ENCODE measurements at regions not wholly inside any gene's neighbourhood (a gene's known extent, or its start where the extent isn't known, plus 50 kb on each side); places are given as distances from the start of the nearest gene placed in this dataset.

DNA sequence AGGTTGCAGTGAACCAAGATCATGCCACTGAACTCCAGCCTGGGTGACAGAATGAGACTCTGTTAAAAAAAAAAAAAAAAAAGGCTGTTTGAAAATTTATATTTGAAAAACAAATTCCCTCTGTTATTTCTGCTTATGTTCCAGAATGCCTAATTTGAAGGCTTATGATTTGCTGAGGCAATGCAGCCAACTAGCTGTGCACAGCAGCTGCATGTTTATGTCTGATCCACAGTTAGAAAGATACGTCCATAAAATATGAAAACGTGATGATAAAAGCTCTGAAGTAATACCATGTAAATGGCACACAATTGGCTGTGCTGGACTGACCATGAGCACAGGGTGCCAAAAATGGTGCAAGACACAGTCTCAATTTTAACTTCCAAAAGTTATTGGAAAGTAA lies 453.2 kb downstream of the TUSC1 start:
- POLR2A ChIA-PET (ENCODE audit: unreplicated experiment) = no interaction called here
- no peak overlapping the region for H3K27ac ChIP-seq (ENCODE audit: low read length)
- no peaks in the 10 kb centered on the region for H3K27me3 ChIP-seq (ENCODE audit: low read length)
- H3K9me3 ChIP-seq (ENCODE audit: low read length) = no peaks in the 10 kb centered on the region
- no peaks in the 10 kb centered on the region for H3K9me2 ChIP-seq (replicated peaks; ENCODE audit: low read length)
- no peak for DNase-seq
- no peak for ATAC-seq
- no peaks in the 10 kb centered on the region for H3K36me3 ChIP-seq (ENCODE audit: low read depth, low read length)
- no peaks in the 10 kb centered on the region for H3K4me1 ChIP-seq (ENCODE audit: insufficient read depth, low read length)
- no peak overlapping the region for H3K9ac ChIP-seq (ENCODE audit: low read length)
- no peaks in the 10 kb centered on the region for H3F3A ChIP-seq (ENCODE audit: low read length, unreplicated experiment)
- no peaks in the 10 kb centered on the region for H4K20me1 ChIP-seq (ENCODE audit: low read length)
- no peak overlapping the region for H3K4me3 ChIP-seq (ENCODE audit: low read length)
- no peak overlapping the region for H3K4me2 ChIP-seq (ENCODE audit: low read length)
- CTCF ChIA-PET = interaction anchor here (0.7 kb wide), 1 partner anchor 159 kb away, joined by 4 read pairs; no protein-coding TSS in a partner anchor
- TF ChIP-seq, protein P1, sequence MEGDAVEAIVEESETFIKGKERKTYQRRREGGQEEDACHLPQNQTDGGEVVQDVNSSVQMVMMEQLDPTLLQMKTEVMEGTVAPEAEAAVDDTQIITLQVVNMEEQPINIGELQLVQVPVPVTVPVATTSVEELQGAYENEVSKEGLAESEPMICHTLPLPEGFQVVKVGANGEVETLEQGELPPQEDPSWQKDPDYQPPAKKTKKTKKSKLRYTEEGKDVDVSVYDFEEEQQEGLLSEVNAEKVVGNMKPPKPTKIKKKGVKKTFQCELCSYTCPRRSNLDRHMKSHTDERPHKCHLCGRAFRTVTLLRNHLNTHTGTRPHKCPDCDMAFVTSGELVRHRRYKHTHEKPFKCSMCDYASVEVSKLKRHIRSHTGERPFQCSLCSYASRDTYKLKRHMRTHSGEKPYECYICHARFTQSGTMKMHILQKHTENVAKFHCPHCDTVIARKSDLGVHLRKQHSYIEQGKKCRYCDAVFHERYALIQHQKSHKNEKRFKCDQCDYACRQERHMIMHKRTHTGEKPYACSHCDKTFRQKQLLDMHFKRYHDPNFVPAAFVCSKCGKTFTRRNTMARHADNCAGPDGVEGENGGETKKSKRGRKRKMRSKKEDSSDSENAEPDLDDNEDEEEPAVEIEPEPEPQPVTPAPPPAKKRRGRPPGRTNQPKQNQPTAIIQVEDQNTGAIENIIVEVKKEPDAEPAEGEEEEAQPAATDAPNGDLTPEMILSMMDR (conservative IDR thresholded peaks at IDR 0.05; ENCODE audit: low read depth, low read length) = no peak
- no peak for TF ChIP-seq EZH2 (IDR thresholded peaks at IDR 0.05; ENCODE audit: low read length, unreplicated experiment)
- TF ChIP-seq EZH2phosphoT487 (IDR thresholded peaks at IDR 0.05; ENCODE audit: borderline replicate concordance, low read length) = no peak
- H3K79me2 ChIP-seq (ENCODE audit: low read length) = no peaks in the 10 kb centered on the region
- no peak overlapping the region for H2AFZ ChIP-seq (ENCODE audit: low read length)
- BruUV-seq (replicated peaks) = no TSS peak
- intact Hi-C loops (cut with micrococcal nuclease) = no loop called here

DNA sequence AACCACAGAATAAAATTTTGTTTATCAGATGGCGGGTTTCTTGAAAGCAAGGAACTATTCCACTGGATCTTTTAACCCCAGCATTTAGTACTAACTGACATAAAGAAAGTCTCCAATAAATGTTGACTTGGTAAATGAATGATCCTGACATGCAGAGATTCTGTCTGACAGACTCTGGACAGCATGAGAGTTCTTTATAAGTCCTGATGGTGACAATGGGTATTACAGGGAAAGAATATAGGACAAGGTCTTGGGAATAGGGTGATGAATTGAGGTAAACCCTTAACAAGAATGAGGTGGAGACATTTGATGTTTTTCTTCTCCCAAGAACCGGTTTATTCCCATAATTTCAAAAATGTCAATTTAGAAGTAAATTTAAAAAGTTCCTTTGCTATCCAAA lies 453.9 kb downstream of the TUSC1 start:
- CTCF ChIA-PET = no interaction called here
- no peaks in the 10 kb centered on the region for H3K36me3 ChIP-seq (ENCODE audit: low read depth, low read length)
- H3K79me2 ChIP-seq (ENCODE audit: low read length) = no peaks in the 10 kb centered on the region
- intact Hi-C loops (cut with micrococcal nuclease) = no loop called here
- TF ChIP-seq EZH2 (IDR thresholded peaks at IDR 0.05; ENCODE audit: low read length, unreplicated experiment) = no peak
- TF ChIP-seq, protein P1 (conservative IDR thresholded peaks at IDR 0.05; ENCODE audit: low read depth, low read length) = no peak
- no peak for TF ChIP-seq EZH2phosphoT487 (IDR thresholded peaks at IDR 0.05; ENCODE audit: borderline replicate concordance, low read length)
- no peak overlapping the region for H2AFZ ChIP-seq (ENCODE audit: low read length)
- no peaks in the 10 kb centered on the region for H3F3A ChIP-seq (ENCODE audit: low read length, unreplicated experiment)
- no peaks in the 10 kb centered on the region for H3K4me1 ChIP-seq (ENCODE audit: insufficient read depth, low read length)
- H3K27ac ChIP-seq (ENCODE audit: low read length) = no peak overlapping the region
- H3K9me2 ChIP-seq (replicated peaks; ENCODE audit: low read length) = no peaks in the 10 kb centered on the region
- BruUV-seq (replicated peaks) = no TSS peak
- no peak for DNase-seq
- no peaks in the 10 kb centered on the region for H3K9me3 ChIP-seq (ENCODE audit: low read length)
- no peak overlapping the region for H3K4me2 ChIP-seq (ENCODE audit: low read length)
- H3K27me3 ChIP-seq (ENCODE audit: low read length) = no peaks in the 10 kb centered on the region
- H3K4me3 ChIP-seq (ENCODE audit: low read length) = no peak overlapping the region
- no peak overlapping the region for H3K9ac ChIP-seq (ENCODE audit: low read length)
- POLR2A ChIA-PET (ENCODE audit: unreplicated experiment) = no interaction called here
- ATAC-seq = no peak
- H4K20me1 ChIP-seq (ENCODE audit: low read length) = no peaks in the 10 kb centered on the region

DNA sequence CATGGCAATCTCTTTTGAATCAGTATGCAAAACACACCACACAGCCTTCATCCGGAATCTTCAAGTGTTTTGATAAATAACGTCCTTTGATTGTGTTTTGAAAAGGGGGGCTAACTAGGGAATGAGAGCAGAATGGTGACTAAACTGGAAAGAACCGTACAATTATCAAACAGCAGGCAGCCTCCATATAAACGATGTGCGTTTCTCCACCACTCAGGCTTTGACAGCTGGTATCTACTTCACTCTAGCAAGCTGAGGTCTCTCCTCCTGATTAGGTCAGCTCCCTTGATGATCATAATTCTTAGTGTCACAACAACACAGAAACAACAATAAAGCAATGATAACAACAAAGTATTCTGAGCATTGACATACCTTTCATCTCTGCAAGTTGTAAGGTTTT lies 465.9 kb downstream of the TUSC1 start:
- H3K4me3 ChIP-seq (ENCODE audit: low read length) = no peak overlapping the region
- intact Hi-C loops (cut with micrococcal nuclease) = no loop called here
- TF ChIP-seq EZH2phosphoT487 (IDR thresholded peaks at IDR 0.05; ENCODE audit: borderline replicate concordance, low read length) = no peak
- H3K36me3 ChIP-seq (ENCODE audit: low read depth, low read length) = no peaks in the 10 kb centered on the region
- DNase-seq = no peak
- no peaks in the 10 kb centered on the region for H3K27me3 ChIP-seq (ENCODE audit: low read length)
- BruUV-seq (replicated peaks) = no TSS peak
- H3K9me3 ChIP-seq (ENCODE audit: low read length) = no peaks in the 10 kb centered on the region
- POLR2A ChIA-PET (ENCODE audit: unreplicated experiment) = no interaction called here
- no peak for ATAC-seq
- H3K27ac ChIP-seq (ENCODE audit: low read length) = no peak overlapping the region
- no peaks in the 10 kb centered on the region for H3K4me1 ChIP-seq (ENCODE audit: insufficient read depth, low read length)
- H3F3A ChIP-seq (ENCODE audit: low read length, unreplicated experiment) = no peaks in the 10 kb centered on the region
- H3K9me2 ChIP-seq (replicated peaks; ENCODE audit: low read length) = no peaks in the 10 kb centered on the region
- no peaks in the 10 kb centered on the region for H3K79me2 ChIP-seq (ENCODE audit: low read length)
- CTCF ChIA-PET = no interaction called here
- H3K4me2 ChIP-seq (ENCODE audit: low read length) = no peak overlapping the region
- no peak overlapping the region for H3K9ac ChIP-seq (ENCODE audit: low read length)
- no peak overlapping the region for H2AFZ ChIP-seq (ENCODE audit: low read length)
- H4K20me1 ChIP-seq (ENCODE audit: low read length) = no peaks in the 10 kb centered on the region

Data from PC-3 (cell line).